WTC11 (cell line): ENCODE measurements at regions not wholly inside any gene's neighbourhood (a gene's known extent, or its start where the extent isn't known, plus 50 kb on each side); places are given as distances from the start of the nearest gene placed in this dataset.

Source experiments
- ATAC-seq: fragments of 200-7000 bp; cut with Tn5 transposase; 2 replicates; pipeline ENCODE4 v1.10.0; 2021; ENCODE audit warnings: mild to moderate bottlenecking, moderate library complexity
- CTCF ChIA-PET: fragments of 300-600 bp; sonication (Branson Sonifier 250); formaldehyde crosslinking; loops from one replicate; lab custom pipeline; 2021; ENCODE audit warnings: antibody characterized with exemption; lab: Charles Lee
- POLR2A ChIA-PET: fragments of 350-600 bp; sonication (Branson Sonifier 250); formaldehyde crosslinking; loops from one replicate; lab custom pipeline; 2021; ENCODE audit warnings: antibody characterized with exemption; lab: Charles Lee
- DNase-seq: peaks from one replicate; pipeline ENCODE4 v3.0.0; 2021; ENCODE audit warnings: low spot score
- H3K27ac Mint-ChIP-seq: 2 replicates; pipeline ENCODE4 v1.8.0; 2021; ENCODE audit warnings: mixed read lengths
- H3K27me3 Mint-ChIP-seq: 2 replicates; pipeline ENCODE4 v1.8.0; 2021; ENCODE audit warnings: low read depth, mild to moderate bottlenecking, moderate library complexity, mixed read lengths
- H3K36me3 Mint-ChIP-seq: 2 replicates; pipeline ENCODE4 v1.8.0; 2021; ENCODE audit warnings: mixed read lengths
- H3K4me1 Mint-ChIP-seq: 2 replicates; pipeline ENCODE4 v1.8.0; 2022; ENCODE audit warnings: mixed read lengths
- H3K4me3 Mint-ChIP-seq: 2 replicates; pipeline ENCODE4 v1.8.0; 2021; ENCODE audit warnings: mild to moderate bottlenecking, moderate library complexity, mixed read lengths
- H3K9me3 Mint-ChIP-seq: 2 replicates; pipeline ENCODE4 v1.8.0; 2021; ENCODE audit warnings: mixed read lengths
- ARID4B ChIP-seq: sonication (generic); formaldehyde crosslinking; IDR thresholded peaks from 2 replicates; pipeline ENCODE4 v1.8.0; 2023; ENCODE audit warnings: missing genetic modification reagents, mild to moderate bottlenecking, borderline replicate concordance
- ATF3 ChIP-seq: sonication (generic); formaldehyde crosslinking; conservative IDR thresholded peaks from 2 replicates; pipeline ENCODE4 v1.8.1; 2022; ENCODE audit warnings: mild to moderate bottlenecking, missing genetic modification reagents
- ELF4 ChIP-seq: sonication (generic); formaldehyde crosslinking; IDR thresholded peaks from 2 replicates; pipeline ENCODE4 v1.8.1; 2022; ENCODE audit warnings: low read depth, mild to moderate bottlenecking, moderate library complexity, missing genetic modification reagents
- ERG ChIP-seq: fragments of 250-450 bp; sonication (Bioruptor Pico); IDR thresholded peaks from 2 replicates; pipeline ENCODE4 v1.8.0; 2021; ENCODE audit warnings: mild to moderate bottlenecking
- FOXJ3 ChIP-seq: sonication (generic); formaldehyde crosslinking; IDR thresholded peaks from 2 replicates; pipeline ENCODE4 v1.9.0; 2021; ENCODE audit warnings: missing genetic modification reagents, mild to moderate bottlenecking, borderline replicate concordance
- JAZF1 ChIP-seq: fragments of 250-450 bp; sonication (Bioruptor Pico); IDR thresholded peaks from 2 replicates; pipeline ENCODE4 v1.9.0; 2021; ENCODE audit warnings: moderate library complexity, mild to moderate bottlenecking, inconsistent platforms
- NFYB ChIP-seq: sonication (generic); formaldehyde crosslinking; conservative IDR thresholded peaks from 2 replicates; pipeline ENCODE4 v1.8.0; 2022; ENCODE audit warnings: low read depth, missing genetic modification reagents
- PRDM15 ChIP-seq: sonication (generic); formaldehyde crosslinking; IDR thresholded peaks from 2 replicates; pipeline ENCODE4 v1.8.0; 2022; ENCODE audit warnings: missing genetic modification reagents
- SMAD3 ChIP-seq: sonication (generic); formaldehyde crosslinking; IDR thresholded peaks from 2 replicates; pipeline ENCODE4 v1.8.0; 2022; ENCODE audit warnings: missing genetic modification reagents, mild to moderate bottlenecking, borderline replicate concordance
- SOX15 ChIP-seq: fragments of 250-450 bp; sonication (Bioruptor Pico); IDR thresholded peaks from 2 replicates; pipeline ENCODE4 v1.9.0; 2021; ENCODE audit warnings: mild to moderate bottlenecking
- TEAD4 ChIP-seq: sonication (generic); formaldehyde crosslinking; IDR thresholded peaks from 2 replicates; pipeline ENCODE4 v1.8.0; 2022; ENCODE audit warnings: mild to moderate bottlenecking, missing genetic modification reagents
- ZBTB21 ChIP-seq: sonication (generic); formaldehyde crosslinking; IDR thresholded peaks from 2 replicates; pipeline ENCODE4 v1.8.1; 2023; ENCODE audit warnings: mild to moderate bottlenecking, missing genetic modification reagents, borderline replicate concordance
- ZNF317 ChIP-seq: sonication (generic); formaldehyde crosslinking; IDR thresholded peaks from 2 replicates; pipeline ENCODE4 v1.8.1; 2023; ENCODE audit warnings: low read depth, mild to moderate bottlenecking, moderate library complexity, missing genetic modification reagents, borderline replicate concordance
- ZNF423 ChIP-seq: fragments of 250-450 bp; sonication (Bioruptor Pico); IDR thresholded peaks from 2 replicates; pipeline ENCODE4 v2.1.2; 2022; ENCODE audit warnings: mild to moderate bottlenecking, moderate library complexity
- TF ChIP-seq, protein P1 (sequence below): sonication (generic); formaldehyde crosslinking; IDR thresholded peaks from 2 replicates; pipeline ENCODE4 v1.8.0; 2022; ENCODE audit warnings: mild to moderate bottlenecking, missing genetic modification reagents
- TF ChIP-seq, protein P2 (sequence below): sonication (generic); formaldehyde crosslinking; IDR thresholded peaks from 2 replicates; pipeline ENCODE4 v1.8.1; 2022; ENCODE audit warnings: low read depth, missing genetic modification reagents, borderline replicate concordance
- TF ChIP-seq, protein P3 (sequence below): sonication (generic); formaldehyde crosslinking; IDR thresholded peaks from 2 replicates; pipeline ENCODE4 v1.8.1; 2022; ENCODE audit warnings: low read depth, mild to moderate bottlenecking, moderate library complexity, missing genetic modification reagents, borderline replicate concordance
- TF ChIP-seq, protein P4 (sequence below): sonication (generic); formaldehyde crosslinking; IDR thresholded peaks from 2 replicates; pipeline ENCODE4 v1.8.1; 2023; ENCODE audit warnings: mild to moderate bottlenecking, moderate library complexity, missing genetic modification reagents
- TF ChIP-seq, protein P5 (sequence below): sonication (generic); formaldehyde crosslinking; IDR thresholded peaks from 2 replicates; pipeline ENCODE4 v1.8.0; 2023; ENCODE audit warnings: missing genetic modification reagents

DNA sequence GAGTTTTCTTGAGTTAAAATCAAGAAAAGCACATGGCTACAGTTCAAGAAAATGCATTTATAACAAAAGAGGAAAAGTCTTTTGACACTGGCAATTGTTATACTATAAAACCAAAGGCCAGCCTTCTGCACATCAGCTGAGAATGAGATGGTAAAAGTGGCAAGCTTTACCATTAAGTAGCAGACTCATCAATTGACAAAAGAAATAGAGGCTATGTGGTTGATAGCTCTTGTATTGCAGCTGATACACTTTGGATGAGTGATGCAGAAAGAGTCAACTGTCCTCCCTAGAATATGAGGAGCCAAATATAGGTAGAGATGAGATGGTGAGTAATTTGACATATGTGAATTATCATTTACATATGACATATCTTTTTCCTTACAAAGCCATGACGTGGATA lies 1100.9 kb upstream of the CDH6 start (continued):
- TF ChIP-seq, protein P1, sequence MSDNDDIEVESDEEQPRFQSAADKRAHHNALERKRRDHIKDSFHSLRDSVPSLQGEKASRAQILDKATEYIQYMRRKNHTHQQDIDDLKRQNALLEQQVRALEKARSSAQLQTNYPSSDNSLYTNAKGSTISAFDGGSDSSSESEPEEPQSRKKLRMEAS: no peak
- TF ChIP-seq ELF4 (CRISPR knock-in tag) (no peak), NFYB (CRISPR knock-in tag) (no peak), PRDM15 (no peak), SMAD3 (no peak), ZNF423 (CRISPR knock-in tag) (no peak), FOXJ3 (CRISPR knock-in tag) (no peak)
- TF ChIP-seq, protein P2, sequence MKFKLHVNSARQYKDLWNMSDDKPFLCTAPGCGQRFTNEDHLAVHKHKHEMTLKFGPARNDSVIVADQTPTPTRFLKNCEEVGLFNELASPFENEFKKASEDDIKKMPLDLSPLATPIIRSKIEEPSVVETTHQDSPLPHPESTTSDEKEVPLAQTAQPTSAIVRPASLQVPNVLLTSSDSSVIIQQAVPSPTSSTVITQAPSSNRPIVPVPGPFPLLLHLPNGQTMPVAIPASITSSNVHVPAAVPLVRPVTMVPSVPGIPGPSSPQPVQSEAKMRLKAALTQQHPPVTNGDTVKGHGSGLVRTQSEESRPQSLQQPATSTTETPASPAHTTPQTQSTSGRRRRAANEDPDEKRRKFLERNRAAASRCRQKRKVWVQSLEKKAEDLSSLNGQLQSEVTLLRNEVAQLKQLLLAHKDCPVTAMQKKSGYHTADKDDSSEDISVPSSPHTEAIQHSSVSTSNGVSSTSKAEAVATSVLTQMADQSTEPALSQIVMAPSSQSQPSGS: no peak
- TF ChIP-seq, protein P3, sequence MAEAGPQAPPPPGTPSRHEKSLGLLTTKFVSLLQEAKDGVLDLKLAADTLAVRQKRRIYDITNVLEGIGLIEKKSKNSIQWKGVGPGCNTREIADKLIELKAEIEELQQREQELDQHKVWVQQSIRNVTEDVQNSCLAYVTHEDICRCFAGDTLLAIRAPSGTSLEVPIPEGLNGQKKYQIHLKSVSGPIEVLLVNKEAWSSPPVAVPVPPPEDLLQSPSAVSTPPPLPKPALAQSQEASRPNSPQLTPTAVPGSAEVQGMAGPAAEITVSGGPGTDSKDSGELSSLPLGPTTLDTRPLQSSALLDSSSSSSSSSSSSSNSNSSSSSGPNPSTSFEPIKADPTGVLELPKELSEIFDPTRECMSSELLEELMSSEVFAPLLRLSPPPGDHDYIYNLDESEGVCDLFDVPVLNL (CRISPR knock-in tag): no peak

- no peaks in the 10 kb centered on the region for H3K27me3 Mint-ChIP-seq
- ChIA-PET CTCF (no interaction called here), POLR2A (no interaction called here)
- no peak overlapping the region for H3K4me3 Mint-ChIP-seq
- DNase-seq (no peak), ATAC-seq (no peak)
- no peaks in the 10 kb centered on the region for H3K4me1 Mint-ChIP-seq
- no peaks in the 10 kb centered on the region for H3K36me3 Mint-ChIP-seq
- H3K9me3 Mint-ChIP-seq: peaks cover 13% of the 10 kb centered on the region
- H3K27ac Mint-ChIP-seq: no peak overlapping the region
- TF ChIP-seq ERG (CRISPR knock-in tag) (no peak), ZNF317 (CRISPR knock-in tag) (no peak), ZBTB21 (no peak), JAZF1 (CRISPR knock-in tag) (no peak), TEAD4 (CRISPR knock-in tag) (no peak), ELF4 (CRISPR knock-in tag) (no peak), SOX15 (CRISPR knock-in tag) (no peak), ATF3 (CRISPR knock-in tag) (no peak), ARID4B (no peak)
- TF ChIP-seq, protein P4, sequence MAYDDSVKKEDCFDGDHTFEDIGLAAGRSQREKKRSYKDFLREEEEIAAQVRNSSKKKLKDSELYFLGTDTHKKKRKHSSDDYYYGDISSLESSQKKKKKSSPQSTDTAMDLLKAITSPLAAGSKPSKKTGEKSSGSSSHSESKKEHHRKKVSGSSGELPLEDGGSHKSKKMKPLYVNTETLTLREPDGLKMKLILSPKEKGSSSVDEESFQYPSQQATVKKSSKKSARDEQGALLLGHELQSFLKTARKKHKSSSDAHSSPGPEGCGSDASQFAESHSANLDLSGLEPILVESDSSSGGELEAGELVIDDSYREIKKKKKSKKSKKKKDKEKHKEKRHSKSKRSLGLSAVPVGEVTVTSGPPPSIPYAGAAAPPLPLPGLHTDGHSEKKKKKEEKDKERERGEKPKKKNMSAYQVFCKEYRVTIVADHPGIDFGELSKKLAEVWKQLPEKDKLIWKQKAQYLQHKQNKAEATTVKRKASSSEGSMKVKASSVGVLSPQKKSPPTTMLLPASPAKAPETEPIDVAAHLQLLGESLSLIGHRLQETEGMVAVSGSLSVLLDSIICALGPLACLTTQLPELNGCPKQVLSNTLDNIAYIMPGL: no peak
- TF ChIP-seq, protein P5, sequence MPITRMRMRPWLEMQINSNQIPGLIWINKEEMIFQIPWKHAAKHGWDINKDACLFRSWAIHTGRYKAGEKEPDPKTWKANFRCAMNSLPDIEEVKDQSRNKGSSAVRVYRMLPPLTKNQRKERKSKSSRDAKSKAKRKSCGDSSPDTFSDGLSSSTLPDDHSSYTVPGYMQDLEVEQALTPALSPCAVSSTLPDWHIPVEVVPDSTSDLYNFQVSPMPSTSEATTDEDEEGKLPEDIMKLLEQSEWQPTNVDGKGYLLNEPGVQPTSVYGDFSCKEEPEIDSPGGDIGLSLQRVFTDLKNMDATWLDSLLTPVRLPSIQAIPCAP: no peak
- TF ChIP-seq, protein P1: no peak
These were observed 1123.8 kb upstream of the CDH6 start for GRCh38 chr5:30069441-30070263.
